ENCODE measurements at regions not wholly inside any gene's neighbourhood (a gene's known extent, or its start where the extent isn't known, plus 50 kb on each side); places are given as distances from the start of the nearest gene placed in this dataset.

- TF ChIP-seq POLR2A (IDR thresholded peaks at IDR 0.05; ENCODE audit: low read depth, low read length), result no peak
- no peak for TF ChIP-seq POLR2AphosphoS5 (IDR thresholded peaks at IDR 0.05; ENCODE audit: low read depth, low read length)
Observed at GRCh38 chr13:70666883-70667556, 558.8 kb upstream of the KLHL1 start.

Measured in GM12891 (cell line).